Right atrium auricular region (tissue), 2 donors: ENCODE measurements at regions not wholly inside any gene's neighbourhood (a gene's known extent, or its start where the extent isn't known, plus 50 kb on each side); places are given as distances from the start of the nearest gene placed in this dataset.
"Not testable (repeated sequence)": the region's sequence is repeated elsewhere in the genome, so short reads cannot be mapped to it uniquely, and the experiment has no call there.

Experiments used
- DNase-seq: peaks from one replicate; pipeline ENCODE4 v3.0.0-alpha.2; 2019; ENCODE audit warnings: low spot score
- H3K27ac ChIP-seq, 2 donors: fragments of 200-600 bp; sonication (generic); 1 replicate in 1 of 2; 2 replicates in 1 of 2; pipeline ENCODE4 v1.5.1; 2016 to 2019
- H3K27me3 ChIP-seq, 2 donors: fragments of 200-600 bp; sonication (generic); one replicate each; pipeline versions ENCODE4 v1.5.1 to v1.6.0; 2017 to 2019
- H3K36me3 ChIP-seq: fragments of 200-600 bp; sonication (generic); one replicate; pipeline ENCODE4 v1.5.1; 2016
- H3K4me1 ChIP-seq, 2 donors: fragments of 200-600 bp; sonication (generic); one replicate each; pipeline versions ENCODE4 v1.5.1 to v1.6.0; 2017 to 2019
- H3K4me3 ChIP-seq, 2 donors: fragments of 200-600 bp; sonication (generic); 1 replicate in 1 of 2; 2 replicates in 1 of 2; pipeline ENCODE4 v1.5.1; 2017 to 2019; ENCODE audit warnings: mild to moderate bottlenecking in 1 of 2, moderate library complexity in 1 of 2
- H3K9me3 ChIP-seq, 2 donors: fragments of 200-600 bp; sonication (generic); one replicate each; pipeline ENCODE4 v1.5.1; 2019
- TF ChIP-seq, protein P1 (sequence below), 2 donors: fragments of 200-600 bp; sonication (generic); IDR thresholded peaks; one replicate each; pipeline ENCODE4 v1.5.1; 2019; ENCODE audit warnings: antibody characterized with exemption in 2 of 2

DNA sequence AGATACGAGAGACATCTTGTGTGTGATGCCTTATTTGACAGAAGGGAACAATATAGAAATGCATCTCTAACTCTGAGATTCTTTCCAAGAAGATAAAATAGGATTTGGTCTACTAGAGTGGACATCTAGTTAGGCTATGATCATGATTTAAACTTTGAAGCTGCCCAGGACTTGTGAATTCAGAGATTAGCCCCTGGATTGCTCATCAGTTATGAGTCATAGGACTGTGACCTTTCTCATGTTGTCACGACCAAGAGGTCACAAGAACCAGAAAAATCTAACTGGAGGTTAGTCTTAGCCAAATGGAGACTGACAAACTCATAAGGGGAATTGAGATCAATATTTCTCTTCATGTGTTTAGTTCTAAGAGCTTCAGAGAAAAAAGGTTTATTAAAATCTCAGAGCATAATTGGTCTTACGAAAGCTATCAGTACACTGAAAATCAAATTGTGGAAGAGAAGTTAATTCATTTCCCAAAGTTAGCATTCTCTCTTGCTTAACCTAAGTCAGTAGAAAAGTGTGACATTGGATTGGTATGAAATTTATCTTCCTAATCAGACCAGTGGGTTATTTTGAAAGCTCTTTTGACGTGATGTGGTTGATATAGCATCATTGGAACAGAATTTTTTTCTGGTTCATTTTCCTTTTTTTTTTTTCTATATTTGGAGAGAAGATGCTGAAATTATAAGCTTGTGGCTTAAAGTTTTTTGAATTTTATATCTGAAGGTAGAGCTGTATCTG is 245.7 kb downstream of the RNF144B start:
- no peak overlapping the region for H3K27ac ChIP-seq
- no peak for DNase-seq
- no peaks in the 10 kb centered on the region for H3K4me1 ChIP-seq
- H3K4me3 ChIP-seq: no peak overlapping the region
- H3K36me3 ChIP-seq: no peaks in the 10 kb centered on the region
- no peaks in the 10 kb centered on the region for H3K27me3 ChIP-seq
- TF ChIP-seq, protein P1, sequence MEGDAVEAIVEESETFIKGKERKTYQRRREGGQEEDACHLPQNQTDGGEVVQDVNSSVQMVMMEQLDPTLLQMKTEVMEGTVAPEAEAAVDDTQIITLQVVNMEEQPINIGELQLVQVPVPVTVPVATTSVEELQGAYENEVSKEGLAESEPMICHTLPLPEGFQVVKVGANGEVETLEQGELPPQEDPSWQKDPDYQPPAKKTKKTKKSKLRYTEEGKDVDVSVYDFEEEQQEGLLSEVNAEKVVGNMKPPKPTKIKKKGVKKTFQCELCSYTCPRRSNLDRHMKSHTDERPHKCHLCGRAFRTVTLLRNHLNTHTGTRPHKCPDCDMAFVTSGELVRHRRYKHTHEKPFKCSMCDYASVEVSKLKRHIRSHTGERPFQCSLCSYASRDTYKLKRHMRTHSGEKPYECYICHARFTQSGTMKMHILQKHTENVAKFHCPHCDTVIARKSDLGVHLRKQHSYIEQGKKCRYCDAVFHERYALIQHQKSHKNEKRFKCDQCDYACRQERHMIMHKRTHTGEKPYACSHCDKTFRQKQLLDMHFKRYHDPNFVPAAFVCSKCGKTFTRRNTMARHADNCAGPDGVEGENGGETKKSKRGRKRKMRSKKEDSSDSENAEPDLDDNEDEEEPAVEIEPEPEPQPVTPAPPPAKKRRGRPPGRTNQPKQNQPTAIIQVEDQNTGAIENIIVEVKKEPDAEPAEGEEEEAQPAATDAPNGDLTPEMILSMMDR (IDR thresholded peaks at IDR 0.05): no peak
- H3K9me3 ChIP-seq: no peaks in the 10 kb centered on the region

DNA sequence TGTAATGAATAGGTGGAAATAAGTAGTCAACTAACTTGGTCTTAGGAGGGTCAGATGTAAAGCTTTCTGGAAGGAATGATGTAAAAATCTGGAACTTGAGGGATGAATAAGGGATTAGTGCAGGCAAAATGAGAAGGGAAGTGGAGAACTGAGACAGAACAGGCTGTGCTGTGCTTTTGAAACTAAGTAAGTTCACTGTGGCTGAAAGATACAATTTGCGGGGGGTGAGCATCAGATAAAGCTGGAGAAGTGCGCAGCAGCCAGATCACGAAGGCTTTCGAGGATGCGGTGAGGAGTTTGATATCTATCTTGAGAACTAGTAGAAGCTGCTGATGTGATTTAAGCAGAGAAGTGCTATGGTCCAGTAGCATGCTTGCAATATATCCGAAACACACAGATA is 247.8 kb downstream of the RNF144B start:
- H3K36me3 ChIP-seq: no peaks in the 10 kb centered on the region
- TF ChIP-seq, protein P1 (IDR thresholded peaks at IDR 0.05): no peak
- no peak overlapping the region for H3K27ac ChIP-seq
- DNase-seq: no peak
- H3K4me1 ChIP-seq: no peaks in the 10 kb centered on the region
- H3K27me3 ChIP-seq: no peaks in the 10 kb centered on the region
- H3K4me3 ChIP-seq: no peak overlapping the region
- H3K9me3 ChIP-seq: no peaks in the 10 kb centered on the region

DNA sequence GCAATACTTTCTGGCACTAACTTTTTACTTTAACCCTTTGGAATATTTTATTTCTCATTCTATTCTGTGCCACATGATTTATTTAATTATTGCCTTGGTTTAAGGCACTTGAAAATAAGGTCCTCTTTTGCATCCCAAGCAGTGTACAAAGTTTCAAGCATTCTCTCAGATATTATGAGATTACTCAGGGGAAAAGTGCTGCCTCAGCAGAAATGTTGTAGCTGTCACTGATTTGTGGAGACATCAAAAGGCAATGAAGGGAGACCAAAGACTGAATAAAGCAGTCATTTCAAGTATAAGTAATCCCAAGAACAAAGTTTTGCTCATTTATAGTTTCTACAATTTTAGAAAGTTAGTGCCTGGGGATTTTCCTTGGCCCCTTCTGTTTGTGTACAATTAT is 253.0 kb downstream of the RNF144B start:
- no peak for DNase-seq
- TF ChIP-seq, protein P1 (IDR thresholded peaks at IDR 0.05): no peak
- Histone ChIP-seq H3K9me3 (peaks cover 0 to 8% of the 10 kb centered on the region in 2 donors), H3K36me3 (no peaks in the 10 kb centered on the region), H3K4me3 (no peak overlapping the region), H3K27ac (no peak overlapping the region), H3K4me1 (no peaks in the 10 kb centered on the region), H3K27me3 (no peaks in the 10 kb centered on the region)

DNA sequence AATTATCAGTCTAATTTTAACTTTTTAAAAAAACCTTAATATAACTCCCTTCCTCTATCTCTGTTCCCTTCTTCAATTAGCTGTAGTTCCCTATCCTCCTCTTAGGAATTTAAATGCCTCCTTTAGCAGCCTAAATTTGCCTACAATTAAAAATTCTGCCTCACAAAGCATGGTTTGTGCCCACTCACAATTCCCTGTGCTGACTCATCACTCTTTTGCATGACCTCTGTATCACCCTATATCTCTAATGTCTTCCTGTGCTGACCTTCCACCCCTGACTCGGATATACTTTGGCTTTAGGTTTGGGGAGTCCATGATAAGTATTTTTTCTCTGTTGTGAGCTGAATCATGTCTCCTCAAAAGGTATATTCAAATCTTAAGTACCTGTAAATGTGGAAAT is 253.6 kb downstream of the RNF144B start:
- H3K27ac ChIP-seq: no peak overlapping the region
- TF ChIP-seq, protein P1 (IDR thresholded peaks at IDR 0.05): no peak
- no peaks in the 10 kb centered on the region for H3K4me1 ChIP-seq
- H3K9me3 ChIP-seq: peaks cover 0 to 8% of the 10 kb centered on the region in 2 donors
- H3K27me3 ChIP-seq: no peaks in the 10 kb centered on the region
- H3K36me3 ChIP-seq: no peaks in the 10 kb centered on the region
- no peak for DNase-seq
- H3K4me3 ChIP-seq: no peak overlapping the region

DNA sequence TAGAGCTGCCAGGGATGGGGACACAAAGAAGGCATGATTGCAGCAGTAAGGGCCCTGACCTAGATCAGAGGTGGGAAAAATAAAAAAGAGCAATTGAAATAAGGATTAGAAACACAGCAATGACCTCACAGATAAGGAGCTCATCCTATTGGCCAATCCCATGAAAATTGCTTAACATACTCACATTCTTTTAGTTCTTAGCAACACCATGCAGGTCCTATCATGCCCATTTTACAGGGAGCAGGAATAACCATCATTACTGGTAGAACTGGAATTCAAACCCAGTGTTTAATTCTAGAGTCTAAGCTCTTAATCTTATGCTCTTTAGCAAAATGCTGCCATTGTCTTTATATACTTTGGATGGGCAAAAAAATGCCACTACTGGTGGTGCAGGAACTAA is 267.7 kb downstream of the RNF144B start:
- Histone ChIP-seq H3K4me3 (no peak overlapping the region), H3K27ac (no peak overlapping the region), H3K9me3 (peaks cover 0 to 6% of the 10 kb centered on the region in 2 donors), H3K27me3 (no peaks in the 10 kb centered on the region), H3K36me3 (no peaks in the 10 kb centered on the region), H3K4me1 (no peaks in the 10 kb centered on the region)
- TF ChIP-seq, protein P1 (IDR thresholded peaks at IDR 0.05): no peak
- DNase-seq: no peak

DNA sequence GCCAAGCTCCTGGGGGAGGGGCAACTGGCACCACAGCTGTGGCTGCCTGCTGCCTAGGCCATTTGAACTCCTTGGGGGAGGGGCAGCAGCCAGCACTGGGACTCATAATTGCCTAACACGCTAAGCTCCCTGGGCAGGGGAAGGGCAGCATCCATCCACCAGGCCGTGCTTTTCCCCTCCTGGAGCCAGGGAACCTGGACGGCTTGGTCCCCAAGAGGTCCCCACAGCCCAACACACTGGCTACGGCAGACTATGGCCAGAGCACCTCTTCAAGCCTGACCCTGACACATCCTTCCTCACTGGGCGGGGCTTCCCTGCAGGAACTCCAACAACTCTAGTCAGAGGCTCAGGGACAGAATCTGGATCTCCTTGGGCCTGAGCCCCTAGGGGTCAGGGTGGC is 269.4 kb downstream of the RNF144B start:
- Histone ChIP-seq H3K27ac (no peak overlapping the region), H3K4me1 (no peaks in the 10 kb centered on the region), H3K27me3 (no peaks in the 10 kb centered on the region), H3K9me3 (peaks cover 0 to 6% of the 10 kb centered on the region in 2 donors), H3K4me3 (no peak overlapping the region), H3K36me3 (no peaks in the 10 kb centered on the region)
- DNase-seq: no peak
- TF ChIP-seq, protein P1 (IDR thresholded peaks at IDR 0.05): no peak

DNA sequence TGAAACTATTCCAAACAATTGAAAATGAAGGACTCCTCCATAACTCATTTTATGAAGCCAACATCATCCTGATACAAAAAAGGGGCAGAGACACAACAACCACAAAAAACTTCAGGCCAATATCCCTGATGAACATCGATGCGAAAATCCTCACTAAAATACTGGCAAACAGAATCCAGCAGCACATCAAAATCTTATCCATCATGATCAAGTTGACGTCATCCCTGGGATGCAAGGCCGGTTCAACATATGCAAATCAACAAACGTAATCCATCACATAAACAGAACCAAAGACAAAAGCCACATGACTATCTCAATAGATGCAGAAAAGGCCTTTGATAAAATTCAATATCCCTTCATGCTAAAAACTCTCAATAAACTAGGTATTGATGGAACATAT is 272.8 kb downstream of the RNF144B start:
- H3K4me1 ChIP-seq, H3K9me3 ChIP-seq, H3K4me3 ChIP-seq, H3K27ac ChIP-seq, DNase-seq, H3K27me3 ChIP-seq, H3K36me3 ChIP-seq: not testable (repeated sequence)
